HG03521 (cell line): ENCODE measurements at regions not wholly inside any gene's neighbourhood (a gene's known extent, or its start where the extent isn't known, plus 50 kb on each side); places are given as distances from the start of the nearest gene placed in this dataset.

Experiments used
- ATAC-seq: cut with Tn5 transposase; IDR thresholded peaks from one replicate; pipeline ENCODE4 v1.9.1; 2021; ENCODE audit warnings: mild to moderate bottlenecking, moderate library complexity; ENCODE audit not compliant: unreplicated experiment

DNA sequence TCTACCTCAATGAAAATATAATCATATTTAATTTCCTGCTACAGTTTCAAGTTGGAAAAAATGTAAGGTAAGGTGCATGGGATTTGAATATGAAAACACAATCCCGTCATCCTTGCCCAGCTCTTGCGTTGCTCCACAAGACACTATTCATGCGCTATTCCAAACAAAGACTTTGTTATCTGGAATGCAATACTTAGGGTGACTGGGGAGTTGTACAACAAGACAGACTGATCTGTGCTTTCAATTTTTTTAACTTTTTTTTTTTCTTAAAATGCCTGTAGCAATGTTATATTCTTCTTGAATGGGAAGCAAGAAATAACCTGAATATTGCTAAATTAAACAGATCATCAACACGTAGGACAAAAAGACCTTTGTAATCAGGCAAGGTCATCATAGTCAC is 1077.2 kb downstream of the TTLL7 start:
- ATAC-seq = no peak

GRCh38 chr1:82920418-82921248 is 1078.3 kb downstream of the TTLL7 start:
- no peak for ATAC-seq

DNA sequence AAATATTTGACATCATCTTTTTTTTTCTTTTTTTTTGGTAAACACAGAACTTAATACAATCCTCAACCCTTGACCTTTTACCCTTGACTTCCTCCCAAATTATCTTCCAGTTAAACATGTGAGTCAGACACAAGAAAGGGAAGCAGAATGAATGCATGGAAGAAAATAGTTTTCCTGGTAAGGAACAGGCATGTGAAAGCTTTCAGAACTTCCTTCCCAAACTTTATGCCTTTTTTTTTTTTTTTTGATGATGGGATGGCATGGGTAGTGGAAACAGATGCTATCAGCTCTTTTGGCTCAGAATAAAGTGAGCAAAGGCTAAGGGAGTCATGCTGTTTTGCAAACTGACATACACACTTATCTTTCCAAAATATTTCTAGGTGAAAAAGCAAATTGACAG is 1079.1 kb downstream of the TTLL7 start:
- ATAC-seq = no peak

- no peak for ATAC-seq
Measured at GRCh38 chr1:82907313-82907712, 1091.6 kb downstream of the TTLL7 start.

DNA sequence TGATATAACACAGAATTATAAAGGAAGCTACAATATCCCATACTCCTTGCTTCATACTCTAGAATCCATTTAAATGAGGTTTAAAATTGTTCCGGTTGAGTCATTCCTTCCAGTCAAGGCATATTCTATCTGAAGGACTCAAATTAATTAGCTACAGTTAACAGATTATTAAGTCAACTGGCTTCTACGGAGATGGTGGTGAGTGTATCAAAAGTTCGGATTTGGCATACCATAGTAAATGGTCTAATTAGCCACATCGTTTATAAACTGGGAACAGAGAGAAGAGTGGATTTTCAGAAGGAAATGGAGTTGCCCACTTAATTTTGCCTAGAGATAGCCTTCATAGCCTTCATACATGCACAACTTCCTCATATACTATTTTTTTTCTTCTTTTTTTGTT is 1095.3 kb downstream of the TTLL7 start:
- ATAC-seq = no peak

DNA sequence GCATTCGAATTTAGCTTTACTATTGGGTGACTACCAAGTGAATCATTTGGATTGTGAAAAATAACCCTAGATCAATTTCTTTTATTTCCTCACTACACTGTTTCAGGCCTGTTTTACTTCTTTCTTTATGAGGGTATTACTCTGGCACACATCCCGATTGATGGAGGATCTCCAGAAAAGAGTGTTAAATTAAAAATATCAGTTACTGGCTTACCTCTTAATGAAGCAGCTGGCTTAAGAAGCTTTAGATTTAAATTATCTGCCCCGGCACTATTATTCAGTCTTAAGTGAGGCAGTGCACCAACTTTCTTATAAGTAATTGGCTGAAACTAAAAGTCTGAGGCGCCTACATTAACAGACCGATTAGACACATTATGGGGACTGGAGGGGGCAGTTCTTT is 1097.4 kb downstream of the TTLL7 start:
- no peak for ATAC-seq

DNA sequence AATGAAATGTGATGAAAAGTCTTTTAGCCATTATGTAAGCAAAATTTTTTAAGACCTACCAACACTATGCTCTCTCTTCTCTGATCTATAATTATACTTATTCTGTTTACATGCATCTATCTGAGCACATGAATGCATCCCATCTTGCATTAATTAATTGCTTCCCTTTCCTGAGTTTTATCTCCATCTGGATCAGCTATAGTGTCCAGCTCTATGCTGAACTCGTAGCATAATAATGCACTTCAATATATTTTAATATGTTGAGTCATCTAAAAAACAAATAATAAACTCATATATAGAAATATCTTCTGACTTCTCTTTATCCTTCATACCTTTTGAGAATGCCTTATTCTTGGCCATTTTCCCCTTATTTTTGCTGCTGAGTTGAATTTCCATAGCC is 1097.8 kb downstream of the TTLL7 start:
- no peak for ATAC-seq

GRCh38 chr1:82899017-82899416 is 1098.3 kb downstream of the ADGRL2 start:
- ATAC-seq = no peak

DNA sequence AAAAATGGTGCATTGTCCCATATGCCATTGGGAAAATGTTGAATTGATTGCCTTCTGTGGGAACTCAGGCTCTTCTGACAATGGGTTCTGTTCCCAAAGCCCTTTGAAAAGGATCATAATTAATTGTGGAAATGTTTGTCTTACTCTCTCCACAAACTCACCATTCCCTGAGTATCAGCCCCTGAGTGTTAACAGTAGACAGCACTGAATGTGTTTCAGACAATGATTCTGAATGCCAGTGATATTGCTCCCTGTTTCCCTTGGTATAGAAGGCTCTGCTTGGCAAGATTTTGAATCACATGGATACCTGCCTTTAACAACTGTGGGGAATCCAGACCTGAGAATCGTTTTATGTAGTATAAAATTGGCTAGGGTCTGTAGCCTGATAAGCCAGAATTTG is 1096.8 kb downstream of the ADGRL2 start:
- ATAC-seq = no peak

GRCh38 chr1:82896036-82896435 is 1095.3 kb downstream of the ADGRL2 start:
- no peak for ATAC-seq

GRCh38 chr1:82894635-82895034 is 1093.9 kb downstream of the ADGRL2 start:
- no peak for ATAC-seq

DNA sequence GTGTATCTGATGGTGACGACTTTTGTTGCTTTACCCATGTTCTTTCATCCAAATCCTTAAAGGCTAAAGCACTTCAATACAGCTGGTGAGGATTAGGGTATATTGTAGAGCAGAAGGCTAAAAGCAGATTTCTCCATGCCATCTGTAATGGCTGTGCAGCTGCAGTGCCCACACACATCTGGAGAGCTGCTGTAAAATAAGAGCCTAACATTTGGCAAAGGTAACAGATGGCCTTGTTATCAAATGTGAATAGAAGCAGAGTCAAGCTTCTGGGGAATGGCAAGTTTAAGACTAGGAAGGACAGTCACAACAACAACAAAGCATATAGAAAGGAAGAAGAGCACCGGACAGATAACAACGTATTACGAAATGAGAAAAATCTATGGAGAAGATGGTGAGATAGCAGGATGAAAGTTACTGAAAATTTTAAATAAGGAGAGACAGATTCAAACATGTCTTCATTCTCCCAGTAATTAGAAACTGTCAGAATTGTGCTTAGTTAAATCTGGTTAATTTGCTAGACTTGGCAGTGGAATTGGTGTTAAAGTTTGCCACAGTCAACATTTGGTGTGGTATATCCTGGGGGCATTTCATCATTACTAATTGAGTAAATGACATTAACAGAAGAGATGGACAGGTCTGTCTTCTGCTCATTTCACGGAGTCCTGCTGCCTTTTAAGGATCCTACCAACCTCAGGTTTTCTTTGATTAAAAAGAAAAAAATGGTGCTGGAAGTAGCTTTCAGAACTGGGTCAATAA is 1093.2 kb downstream of the ADGRL2 start:
- no peak for ATAC-seq

GRCh38 chr1:82880506-82880905 is 1079.8 kb downstream of the ADGRL2 start:
- ATAC-seq = no peak

DNA sequence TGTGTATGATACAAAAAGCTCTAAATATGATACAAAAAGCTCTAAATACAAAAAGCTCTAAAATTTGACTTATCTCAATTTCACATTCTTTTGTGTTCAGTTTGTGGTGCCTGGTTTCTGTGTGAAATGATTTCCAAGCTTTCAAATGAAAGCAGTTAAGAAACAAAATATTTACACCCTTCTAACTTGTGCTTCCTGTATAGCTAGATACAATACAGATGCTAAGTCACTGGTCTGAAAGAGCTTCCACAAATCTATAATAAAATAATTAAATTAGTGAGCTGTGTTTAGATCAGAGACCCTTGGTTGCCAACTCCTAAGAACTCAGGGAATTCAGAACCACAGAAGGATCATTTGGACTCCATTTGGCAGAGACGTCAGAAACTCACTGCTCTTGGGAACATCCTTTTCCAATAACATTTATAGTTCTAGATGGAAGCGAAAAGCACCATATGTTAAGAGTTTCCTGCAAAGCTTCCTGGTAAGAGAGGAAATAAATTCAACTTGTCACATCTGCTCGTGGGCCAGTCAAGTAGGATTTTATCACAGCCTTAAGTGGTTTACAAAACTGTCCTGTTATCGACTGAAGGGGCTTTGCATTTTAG is 1079.1 kb downstream of the ADGRL2 start:
- ATAC-seq = no peak

- no peak for ATAC-seq
Measured at GRCh38 chr1:82875170-82875569, 1074.4 kb downstream of the ADGRL2 start.

DNA sequence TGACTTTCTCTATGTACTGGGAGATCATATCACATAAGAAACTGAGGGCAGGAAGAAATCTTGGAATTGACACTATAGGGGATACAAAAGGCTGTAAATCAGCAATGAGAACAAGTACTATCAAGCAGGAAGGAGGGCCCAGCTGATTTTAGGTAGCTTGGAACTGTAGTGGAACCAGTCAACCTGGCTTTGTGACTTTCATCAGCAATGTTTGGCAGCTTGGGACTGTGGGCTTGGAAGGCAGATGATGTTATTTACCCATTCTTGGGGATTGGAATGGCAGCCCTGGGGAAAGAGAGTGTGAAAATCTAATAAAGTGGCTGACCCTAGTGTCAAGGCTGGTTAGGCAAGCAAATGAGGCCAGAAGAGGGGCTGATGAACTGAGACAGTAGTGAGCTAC is 1073.3 kb downstream of the ADGRL2 start:
- ATAC-seq = no peak

GRCh38 chr1:82870332-82870731 is 1069.6 kb downstream of the ADGRL2 start:
- no peak for ATAC-seq

GRCh38 chr1:82867781-82868180 is 1067.0 kb downstream of the ADGRL2 start:
- ATAC-seq = no peak

GRCh38 chr1:82861749-82862148 is 1061.0 kb downstream of the ADGRL2 start:
- no peak for ATAC-seq

DNA sequence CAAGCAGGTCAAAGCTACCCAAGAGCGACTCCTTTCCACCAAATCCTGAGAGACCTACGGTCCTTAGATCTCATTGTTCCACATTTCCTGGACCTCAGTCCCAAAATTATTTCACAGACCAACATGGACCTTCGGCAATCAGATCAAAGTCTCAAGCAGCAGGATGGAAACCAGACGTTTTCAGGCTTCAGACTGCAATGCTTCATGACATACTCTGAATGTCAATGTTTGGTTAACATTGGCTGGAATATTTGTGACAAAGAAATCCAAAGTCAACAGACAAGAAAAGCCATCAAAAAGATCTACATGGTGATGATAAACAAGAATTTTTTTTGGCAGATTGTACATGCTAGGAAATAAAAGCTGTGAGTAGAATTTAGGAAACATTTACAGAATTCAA is 1057.3 kb downstream of the ADGRL2 start:
- ATAC-seq = no peak

DNA sequence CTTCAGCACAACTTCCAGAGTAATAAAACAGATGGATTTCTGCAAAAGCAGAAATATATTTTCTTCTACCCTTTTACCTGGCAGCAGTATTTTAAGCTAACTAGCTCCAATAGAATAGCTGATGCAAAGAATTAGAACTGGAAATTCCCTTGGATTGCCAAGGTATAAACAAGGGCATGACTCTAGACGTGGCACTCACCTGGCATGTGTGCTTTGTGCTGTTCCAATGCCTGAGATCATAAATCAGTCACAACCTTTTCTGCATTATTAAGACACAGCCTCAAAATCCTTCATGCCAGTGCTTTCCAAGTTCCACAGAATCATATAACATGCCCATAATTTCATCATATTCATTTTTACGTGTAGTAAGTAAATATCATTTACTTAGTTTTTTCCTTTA is 1048.7 kb downstream of the ADGRL2 start:
- ATAC-seq = no peak

DNA sequence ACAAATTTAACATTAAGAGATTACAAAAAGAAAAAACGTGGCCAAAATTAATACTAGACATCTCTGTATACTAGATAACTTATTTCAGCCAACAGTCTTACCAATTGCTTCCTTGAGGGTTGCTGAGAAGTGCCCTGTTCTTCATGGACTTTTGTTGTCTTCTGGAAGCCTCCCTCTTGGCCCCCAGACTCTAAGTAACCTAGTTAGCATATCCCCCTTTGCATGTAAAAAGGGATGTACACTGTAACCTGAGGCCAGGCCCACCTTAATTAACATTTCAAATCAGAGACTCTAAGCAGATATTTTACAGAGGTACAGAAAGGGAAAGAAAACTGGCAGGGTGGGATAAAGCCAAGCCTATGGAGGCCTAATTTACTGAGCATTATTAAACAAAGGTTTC is 1047.3 kb downstream of the ADGRL2 start:
- ATAC-seq = no peak
